ENCODE measurements at regions not wholly inside any gene's neighbourhood (a gene's known extent, or its start where the extent isn't known, plus 50 kb on each side); places are given as distances from the start of the nearest gene placed in this dataset.

DNA sequence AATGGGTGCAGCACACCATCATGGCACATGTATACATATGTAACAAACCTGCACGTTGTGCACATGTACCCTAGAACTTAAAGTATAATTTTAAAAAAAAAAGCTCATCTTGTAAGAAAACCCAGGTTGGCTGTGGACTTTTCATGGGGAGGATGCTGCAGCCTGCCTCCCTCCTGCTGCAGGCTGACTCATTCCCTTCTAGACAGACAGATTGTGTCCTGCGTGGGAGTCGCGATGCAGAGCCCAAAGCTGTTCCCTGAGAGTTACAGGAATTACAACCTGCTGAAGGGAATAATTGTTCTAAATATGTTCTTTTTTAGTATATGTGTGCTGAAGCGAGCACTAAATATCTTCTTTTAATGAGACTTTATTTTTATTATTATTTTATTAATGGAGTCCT, 93.2 kb downstream of the TBX19 start:
- Histone ChIP-seq H3K4me3 (ENCODE audit: insufficient read depth, low read depth, low read length) (no peak overlapping the region), H2BK120ac (ENCODE audit: low read depth, low read length) (no peak overlapping the region), H2AFZ (replicated peaks; ENCODE audit: low read length, poor library complexity) (no peak overlapping the region), H3K27ac (ENCODE audit: insufficient read depth, low read length) (no peak overlapping the region), H2BK15ac (ENCODE audit: low read depth, low read length) (no peak overlapping the region), H3K4me2 (ENCODE audit: low read depth, low read length) (no peak overlapping the region), H4K91ac (ENCODE audit: insufficient read depth, low read depth, low read length) (no peak overlapping the region), H3K36me3 (ENCODE audit: control insufficient read depth, insufficient read depth, low read length) (no peaks in the 10 kb centered on the region), H4K20me1 (ENCODE audit: insufficient read depth, low read length) (no peaks in the 10 kb centered on the region), H3K56ac (ENCODE audit: extremely low read depth, insufficient read depth, low read length) (no peak overlapping the region), H3K9me1 (ENCODE audit: insufficient read depth, low read length) (no peaks in the 10 kb centered on the region), H2BK5ac (ENCODE audit: low read depth, low read length, poor library complexity, severe bottlenecking) (no peak overlapping the region), H3K14ac (replicated peaks; ENCODE audit: low read depth, low read length) (no peak overlapping the region), H2AK9ac (replicated peaks; ENCODE audit: low read depth, low read length, poor library complexity) (no peak overlapping the region), H4K8ac (ENCODE audit: low read depth in 2 of 2, low read length in 2 of 2) (no peak overlapping the region), H3K4me1 (ENCODE audit: control insufficient read depth, insufficient read depth, low read length) (no peaks in the 10 kb centered on the region), H3K23ac (ENCODE audit: low read depth, low read length) (no peak overlapping the region), H2AK5ac (ENCODE audit: low read depth, low read length) (no peak overlapping the region), H3K9ac (ENCODE audit: low read depth, low read length) (no peak overlapping the region), H4K5ac (ENCODE audit: low read depth, low read length) (no peak overlapping the region), H3K79me1 (ENCODE audit: low read depth in 1 of 2, low read length in 2 of 2) (no peaks in the 10 kb centered on the region), H3K18ac (ENCODE audit: low read depth, low read length) (no peak overlapping the region), H3K4ac (ENCODE audit: low read depth, low read length) (no peak overlapping the region), H3K9me3 (ENCODE audit: control insufficient read depth, insufficient read depth, low read length) (no peaks in the 10 kb centered on the region), H3K27me3 (ENCODE audit: control insufficient read depth, insufficient read depth, low read length) (no peaks in the 10 kb centered on the region; the same call in none of the 2 replicates), H2BK20ac (ENCODE audit: low read depth, low read length) (no peak overlapping the region)
- ChIA-PET POLR2A (ENCODE audit: unreplicated experiment) (no interaction called here), CTCF (interaction anchor here (0.6 kb wide), 1 partner anchor 732 kb away, joined by 5 read pairs; no protein-coding TSS in a partner anchor)
- intact Hi-C loops (cut with micrococcal nuclease), result no loop called here
- no TSS peak for BruUV-seq (replicated peaks)
- dilution Hi-C loops (cut with HindIII; ENCODE audit: low sequenced_read_pairs, unreplicated experiment), result no loop called here
- no CpG with 5 or more reads among the region's 5 CpGs for WGBS, 2 experiments (ENCODE audit: extremely low coverage in 2 of 2, insufficient read length in 1 of 2)
- in situ Hi-C loops (cut with MboI; ENCODE audit: low sequenced_read_pairs), result no loop called here
- ATAC-seq (ENCODE audit: low read depth), result no peak
- no peak for DNase-seq
- TF ChIP-seq, protein P1, sequence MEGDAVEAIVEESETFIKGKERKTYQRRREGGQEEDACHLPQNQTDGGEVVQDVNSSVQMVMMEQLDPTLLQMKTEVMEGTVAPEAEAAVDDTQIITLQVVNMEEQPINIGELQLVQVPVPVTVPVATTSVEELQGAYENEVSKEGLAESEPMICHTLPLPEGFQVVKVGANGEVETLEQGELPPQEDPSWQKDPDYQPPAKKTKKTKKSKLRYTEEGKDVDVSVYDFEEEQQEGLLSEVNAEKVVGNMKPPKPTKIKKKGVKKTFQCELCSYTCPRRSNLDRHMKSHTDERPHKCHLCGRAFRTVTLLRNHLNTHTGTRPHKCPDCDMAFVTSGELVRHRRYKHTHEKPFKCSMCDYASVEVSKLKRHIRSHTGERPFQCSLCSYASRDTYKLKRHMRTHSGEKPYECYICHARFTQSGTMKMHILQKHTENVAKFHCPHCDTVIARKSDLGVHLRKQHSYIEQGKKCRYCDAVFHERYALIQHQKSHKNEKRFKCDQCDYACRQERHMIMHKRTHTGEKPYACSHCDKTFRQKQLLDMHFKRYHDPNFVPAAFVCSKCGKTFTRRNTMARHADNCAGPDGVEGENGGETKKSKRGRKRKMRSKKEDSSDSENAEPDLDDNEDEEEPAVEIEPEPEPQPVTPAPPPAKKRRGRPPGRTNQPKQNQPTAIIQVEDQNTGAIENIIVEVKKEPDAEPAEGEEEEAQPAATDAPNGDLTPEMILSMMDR (conservative IDR thresholded peaks at IDR 0.05; ENCODE audit: low read depth, low read length), result no peak
- TF ChIP-seq CEBPB (IDR thresholded peaks at IDR 0.05; ENCODE audit: low read depth, low read length), result no peak
- TF ChIP-seq POLR2A (IDR thresholded peaks at IDR 0.05; ENCODE audit: low read depth, low read length), result no peak
- no peak for TF ChIP-seq MXI1 (IDR thresholded peaks at IDR 0.05; ENCODE audit: borderline replicate concordance, low read depth, low read length)
- TF ChIP-seq RCOR1 (IDR thresholded peaks at IDR 0.05; ENCODE audit: insufficient replicate concordance, low read length), result no peak
- no peak for TF ChIP-seq CHD1 (IDR thresholded peaks at IDR 0.05; ENCODE audit: low read depth, low read length)
- no peak for TF ChIP-seq NFE2L2 (IDR thresholded peaks at IDR 0.05; ENCODE audit: low read depth, low read length)
- TF ChIP-seq MAFK (IDR thresholded peaks at IDR 0.05; ENCODE audit: low read depth, low read length), result no peak
- TF ChIP-seq, protein P2, sequence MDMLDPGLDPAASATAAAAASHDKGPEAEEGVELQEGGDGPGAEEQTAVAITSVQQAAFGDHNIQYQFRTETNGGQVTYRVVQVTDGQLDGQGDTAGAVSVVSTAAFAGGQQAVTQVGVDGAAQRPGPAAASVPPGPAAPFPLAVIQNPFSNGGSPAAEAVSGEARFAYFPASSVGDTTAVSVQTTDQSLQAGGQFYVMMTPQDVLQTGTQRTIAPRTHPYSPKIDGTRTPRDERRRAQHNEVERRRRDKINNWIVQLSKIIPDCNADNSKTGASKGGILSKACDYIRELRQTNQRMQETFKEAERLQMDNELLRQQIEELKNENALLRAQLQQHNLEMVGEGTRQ (IDR thresholded peaks at IDR 0.05; ENCODE audit: low read depth, low read length), result no peak
- no peak for TF ChIP-seq MAZ (IDR thresholded peaks at IDR 0.05; ENCODE audit: borderline replicate concordance, low read depth, low read length)
- TF ChIP-seq, protein P3, sequence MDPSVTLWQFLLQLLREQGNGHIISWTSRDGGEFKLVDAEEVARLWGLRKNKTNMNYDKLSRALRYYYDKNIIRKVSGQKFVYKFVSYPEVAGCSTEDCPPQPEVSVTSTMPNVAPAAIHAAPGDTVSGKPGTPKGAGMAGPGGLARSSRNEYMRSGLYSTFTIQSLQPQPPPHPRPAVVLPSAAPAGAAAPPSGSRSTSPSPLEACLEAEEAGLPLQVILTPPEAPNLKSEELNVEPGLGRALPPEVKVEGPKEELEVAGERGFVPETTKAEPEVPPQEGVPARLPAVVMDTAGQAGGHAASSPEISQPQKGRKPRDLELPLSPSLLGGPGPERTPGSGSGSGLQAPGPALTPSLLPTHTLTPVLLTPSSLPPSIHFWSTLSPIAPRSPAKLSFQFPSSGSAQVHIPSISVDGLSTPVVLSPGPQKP (IDR thresholded peaks at IDR 0.05; ENCODE audit: borderline replicate concordance, low read depth, low read length), result no peak
- no peak for TF ChIP-seq RFX5 (IDR thresholded peaks at IDR 0.05; ENCODE audit: low read depth, low read length)
- TF ChIP-seq RAD21 (IDR thresholded peaks at IDR 0.05; ENCODE audit: low read length), result no peak
- no peak for TF ChIP-seq FOS (IDR thresholded peaks at IDR 0.05; ENCODE audit: low read depth, low read length)
- TF ChIP-seq SMC3 (IDR thresholded peaks at IDR 0.05; ENCODE audit: low read depth, low read length), result no peak
